NCI-H345 treated with DMSO at 0.1 percent for 48 hours (cell line): ENCODE measurements at regions not wholly inside any gene's neighbourhood (a gene's known extent, or its start where the extent isn't known, plus 50 kb on each side); places are given as distances from the start of the nearest gene placed in this dataset.

Source experiments
- DNase-seq: peaks from one replicate; lab custom pipeline; 2025; ENCODE audit not compliant: unreplicated experiment; lab: John Stamatoyannopoulos, UW

DNA sequence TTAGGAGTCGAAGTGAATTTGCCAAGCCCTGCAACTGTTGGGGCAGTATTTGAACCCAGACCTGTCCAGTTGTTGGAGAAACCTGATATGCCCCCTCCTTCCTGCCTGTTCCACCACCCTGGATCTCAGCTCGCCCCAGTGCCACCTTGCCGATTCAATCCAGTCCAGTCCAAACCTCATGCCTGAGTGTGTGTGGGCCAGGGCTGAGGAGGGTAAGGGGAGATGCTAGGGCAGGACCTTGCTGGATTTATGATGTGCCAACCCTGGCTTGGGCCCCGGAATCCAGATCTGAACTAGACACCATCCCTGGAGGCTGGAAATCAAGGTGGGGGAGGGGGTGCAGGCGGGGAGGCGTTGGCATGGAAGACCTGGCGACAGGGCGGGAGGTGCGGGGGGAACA, 98.9 kb upstream of the WNT4 start:
- no peak for DNase-seq

DNA sequence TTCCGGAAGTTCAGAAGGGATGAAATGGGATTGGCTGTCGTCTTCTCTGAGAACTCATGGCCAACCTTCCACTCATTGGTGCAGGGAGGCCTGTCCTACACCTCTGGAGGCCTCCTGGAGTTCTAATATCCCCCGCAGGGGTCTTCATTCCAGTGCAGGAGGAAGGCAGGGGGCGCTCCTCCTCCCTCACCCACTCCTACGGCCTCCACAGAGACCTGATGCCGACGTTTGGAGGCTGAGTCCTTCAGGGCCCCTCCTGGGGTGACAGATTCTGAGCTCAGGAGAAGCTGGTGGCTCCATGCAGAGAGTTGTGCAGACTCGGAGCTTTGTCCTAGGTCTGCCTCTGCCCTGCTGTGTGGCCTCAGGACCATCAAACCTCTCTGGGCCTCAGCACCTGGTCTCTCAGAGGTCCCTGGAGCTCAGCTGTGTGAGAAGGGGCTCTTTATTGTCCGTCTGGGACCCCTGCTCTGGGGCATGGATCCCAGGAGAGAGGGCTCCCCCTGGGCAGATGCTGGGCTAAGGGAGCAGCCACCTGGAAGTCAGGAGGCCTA, 102.3 kb upstream of the WNT4 start:
- DNase-seq: no peak

DNA sequence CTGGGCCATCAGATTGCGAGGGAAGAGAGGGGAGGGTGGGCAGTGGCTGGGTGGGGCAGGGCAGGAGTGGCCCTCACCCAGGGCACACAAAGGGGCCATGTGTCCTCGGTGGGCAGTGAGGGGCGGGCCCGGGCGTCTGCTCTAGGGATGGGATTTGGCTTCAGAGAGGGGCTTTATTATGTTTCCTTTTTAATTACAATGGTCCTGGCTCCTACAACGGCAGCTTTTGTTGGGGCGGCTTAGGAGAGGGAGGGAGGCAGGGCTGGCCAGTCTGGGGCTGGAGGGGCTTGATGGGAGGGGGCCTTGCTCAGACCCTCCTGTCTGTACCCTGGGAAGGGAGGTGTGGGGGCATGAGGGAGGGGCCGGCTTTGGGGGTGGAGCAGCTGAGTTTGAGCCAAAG, 102.8 kb upstream of the WNT4 start:
- no peak for DNase-seq

DNA sequence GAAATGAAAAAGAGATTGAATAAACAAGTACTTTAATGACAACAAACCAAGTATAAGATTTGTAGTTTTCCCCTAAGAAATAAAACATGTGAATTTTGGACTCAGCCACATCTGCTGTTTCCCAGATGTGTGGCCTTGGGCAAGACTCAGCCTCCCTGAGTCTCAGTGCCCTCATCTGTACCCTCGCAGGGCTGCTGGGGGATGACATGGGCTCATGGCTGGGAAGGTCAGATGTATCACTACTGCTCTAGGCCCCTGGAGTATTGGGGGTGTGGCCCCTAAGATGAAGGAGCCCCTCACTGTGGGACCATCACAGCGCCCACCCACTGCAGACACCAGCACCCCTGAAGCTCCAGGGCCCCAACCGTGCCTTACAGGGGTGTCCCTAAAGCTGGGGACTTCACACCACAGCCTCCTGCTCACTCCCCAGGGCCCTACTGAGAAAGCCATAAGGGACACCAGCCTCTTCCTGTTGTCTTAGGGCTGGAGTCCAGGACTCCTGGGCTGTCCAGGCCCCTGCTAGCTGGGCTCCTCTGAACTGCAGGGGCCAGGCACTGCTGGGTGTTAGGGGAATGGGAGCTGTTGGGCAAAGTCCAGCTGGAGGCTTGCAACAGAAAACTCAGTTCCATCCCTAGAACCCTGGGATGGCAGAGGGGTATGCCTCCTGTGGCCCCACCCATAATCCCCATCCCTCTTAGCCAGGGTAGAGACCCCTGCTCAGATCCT, 104.0 kb upstream of the WNT4 start:
- no peak for DNase-seq

DNA sequence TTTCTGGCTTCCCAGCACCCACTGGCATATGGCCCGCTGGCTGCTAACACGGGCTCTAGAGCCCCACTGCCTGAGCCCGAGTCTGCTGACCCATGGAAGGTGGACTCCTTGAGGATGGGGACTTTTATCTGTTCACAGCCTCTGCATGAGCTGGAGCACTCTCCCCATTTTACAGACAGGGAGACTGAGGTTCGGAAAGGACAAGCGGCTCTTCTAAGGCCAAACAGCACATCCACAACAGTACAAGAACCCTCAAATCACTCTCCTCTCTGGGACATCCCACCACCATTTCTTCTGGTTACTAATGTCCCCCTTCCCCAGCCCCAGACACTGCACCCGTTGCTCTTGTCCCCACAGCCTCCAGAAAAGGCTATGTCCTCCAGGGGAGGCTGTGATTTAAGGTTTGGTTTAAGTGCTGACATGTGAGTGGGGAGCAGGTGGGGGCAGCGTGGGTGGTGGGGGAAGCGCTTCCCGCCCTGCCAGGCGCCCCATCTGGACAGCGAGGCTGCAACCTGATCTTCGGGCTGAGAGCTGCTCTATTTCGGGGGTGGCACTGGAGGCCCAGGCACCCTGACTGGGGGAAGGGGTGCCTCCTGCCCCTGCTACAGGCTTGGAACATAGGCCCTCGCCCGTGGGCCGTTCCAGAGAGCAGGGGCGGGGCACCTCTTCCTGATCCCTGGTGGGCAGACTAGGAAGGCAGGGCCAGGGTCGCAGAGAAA, 104.8 kb upstream of the WNT4 start:
- no peak for DNase-seq

DNA sequence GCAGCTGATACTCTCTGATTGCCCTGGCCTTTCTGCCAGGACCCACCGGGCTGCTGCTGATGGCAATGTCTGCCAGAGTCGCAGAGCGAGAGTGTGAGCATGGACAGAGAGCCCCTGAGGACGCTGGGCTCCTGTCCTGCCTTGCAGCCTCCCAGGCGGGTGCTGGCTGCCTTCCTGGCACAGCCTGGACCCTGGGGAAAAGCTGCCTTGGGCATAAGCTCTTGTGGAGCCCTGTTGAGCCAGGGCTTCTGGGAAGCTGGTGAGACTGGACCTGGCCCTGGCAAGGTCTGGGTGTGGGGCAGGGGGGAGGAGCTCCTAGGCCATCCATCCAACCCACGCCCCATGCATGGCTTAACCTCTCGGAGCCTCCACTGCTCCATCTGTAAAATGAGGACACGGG, 105.8 kb upstream of the WNT4 start:
- no peak for DNase-seq

DNA sequence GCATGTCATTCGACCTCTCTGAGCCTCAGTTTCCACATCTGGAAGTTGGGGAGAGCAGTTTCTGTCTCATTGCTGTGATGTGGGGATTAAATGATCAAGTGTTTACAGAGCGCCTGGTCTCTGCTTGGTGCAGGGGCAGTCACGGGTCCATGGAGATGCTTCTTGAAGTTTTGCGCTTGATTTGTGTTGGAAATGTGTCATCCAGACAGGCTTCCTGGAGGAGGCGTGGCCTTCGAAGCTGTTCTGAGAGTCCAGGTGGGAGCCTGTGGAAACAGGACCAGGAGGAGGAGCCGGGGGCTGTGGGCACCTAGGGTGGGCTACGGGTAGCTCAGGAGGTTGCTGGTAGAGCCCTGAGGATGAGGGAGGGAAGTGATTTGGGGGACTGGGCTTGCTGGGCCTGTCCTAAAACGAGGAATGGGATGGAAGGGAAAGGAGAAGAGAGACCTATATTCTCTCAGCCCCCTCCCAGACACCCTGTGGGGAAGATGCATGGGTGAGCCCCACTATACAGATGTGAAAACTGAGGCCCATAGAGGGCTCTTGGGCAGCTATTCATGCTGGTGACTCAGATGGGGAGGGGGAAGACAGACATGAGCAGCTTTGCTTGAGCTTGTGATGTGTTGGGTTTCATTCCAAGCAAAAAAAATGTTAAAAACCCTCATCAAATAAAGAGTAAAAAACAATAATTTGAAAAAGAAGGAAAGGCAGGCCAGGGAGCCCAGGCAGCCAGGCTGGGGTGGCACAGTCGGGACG, 107.2 kb upstream of the WNT4 start:
- no peak for DNase-seq

DNA sequence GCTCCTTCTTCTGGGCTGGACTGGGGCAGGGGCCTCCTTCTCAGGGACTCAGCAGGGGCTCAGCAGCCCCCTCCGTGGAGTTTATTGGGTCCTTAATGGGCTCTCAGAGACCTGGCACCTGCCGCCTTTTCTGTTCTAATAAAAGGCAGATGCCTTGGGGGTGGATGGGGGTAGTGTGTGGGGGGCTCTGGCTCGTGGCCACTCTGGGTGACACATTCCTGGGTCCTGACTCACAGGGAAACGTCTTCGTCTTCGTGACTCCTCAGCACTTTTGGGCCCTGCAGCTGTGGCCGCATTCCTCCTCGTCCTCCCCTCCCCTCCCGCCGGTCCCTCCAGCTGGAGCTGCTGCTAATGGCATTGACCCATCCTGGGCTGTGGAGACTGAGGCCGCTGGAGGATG, 107.8 kb upstream of the WNT4 start:
- no peak for DNase-seq

DNA sequence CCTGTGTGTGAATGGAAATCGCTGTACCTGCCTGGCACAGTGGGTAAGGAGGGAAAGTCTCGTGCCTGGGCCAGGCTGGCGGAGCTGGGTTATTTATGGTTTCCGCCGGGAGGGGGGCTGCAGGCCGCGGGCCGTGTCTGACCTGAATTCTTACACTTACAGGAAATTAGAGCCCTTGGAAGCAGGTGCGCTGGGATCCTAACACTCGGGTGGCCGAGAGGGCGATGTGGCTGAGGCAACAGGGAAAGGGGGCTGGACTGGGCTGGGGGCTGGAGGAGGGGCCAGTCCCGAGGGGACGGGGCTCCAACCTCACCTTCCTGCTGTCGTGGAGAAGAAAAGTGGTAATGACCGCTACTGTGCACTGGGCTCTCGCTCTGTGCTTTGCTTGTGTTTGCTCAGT, 109.4 kb upstream of the WNT4 start:
- no peak for DNase-seq

DNA sequence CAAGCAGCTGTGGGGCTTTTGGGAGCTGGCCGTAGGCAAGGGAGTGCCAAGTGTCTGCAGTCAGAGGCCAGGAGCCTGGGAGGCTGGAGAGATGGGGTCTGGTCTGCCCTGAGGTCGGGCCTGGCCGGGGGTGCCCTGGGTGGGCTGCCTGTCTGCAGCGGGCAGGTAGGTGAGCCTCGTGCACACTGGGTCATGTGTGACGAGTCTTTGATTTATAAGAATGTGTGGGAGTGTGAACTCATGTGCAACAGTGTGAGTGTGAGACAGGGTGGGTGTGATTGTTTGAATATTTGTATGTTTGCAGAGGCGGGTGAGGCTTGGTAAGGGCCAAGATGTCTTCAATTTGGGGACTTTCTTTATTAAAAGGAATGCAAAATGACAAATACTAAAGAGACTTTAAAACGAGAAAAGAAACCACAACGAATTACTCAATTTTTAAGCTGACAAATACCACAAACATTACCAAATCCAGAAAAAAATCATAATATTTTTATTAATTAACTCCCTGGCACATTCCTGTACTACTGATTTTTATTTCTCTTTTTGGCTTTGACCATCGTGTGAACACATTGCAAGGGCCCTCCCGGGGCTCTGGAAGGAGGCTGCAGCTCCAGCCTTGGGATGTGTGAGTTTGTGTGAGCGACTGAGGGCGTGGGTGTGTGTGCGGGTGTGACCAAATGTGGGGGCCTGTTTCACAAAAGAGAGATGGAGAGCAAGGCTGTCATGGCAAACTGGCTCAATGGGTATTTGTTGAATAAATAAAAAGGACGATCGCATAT, 110.3 kb upstream of the WNT4 start:
- DNase-seq: no peak

DNA sequence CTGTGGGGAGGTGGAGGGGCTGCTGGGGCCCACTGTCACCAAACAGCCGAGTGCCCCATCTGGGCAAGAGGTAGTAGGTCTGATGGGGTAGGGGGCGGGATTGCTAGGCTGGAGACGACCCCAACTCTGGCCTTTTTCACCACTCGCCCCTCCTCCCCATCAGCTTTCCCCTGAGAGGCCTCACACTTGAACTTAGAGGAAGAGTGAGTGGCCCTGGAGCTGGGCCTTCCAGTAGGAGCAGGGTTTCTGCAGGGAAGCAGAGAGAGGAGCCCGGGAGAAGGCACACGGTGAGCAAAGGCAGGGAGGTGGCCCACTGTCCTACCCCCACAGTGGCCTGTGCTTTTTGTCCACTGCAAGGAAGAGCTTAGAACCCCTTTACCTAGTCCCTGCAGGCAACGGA, 111.9 kb upstream of the WNT4 start:
- DNase-seq: no peak

DNA sequence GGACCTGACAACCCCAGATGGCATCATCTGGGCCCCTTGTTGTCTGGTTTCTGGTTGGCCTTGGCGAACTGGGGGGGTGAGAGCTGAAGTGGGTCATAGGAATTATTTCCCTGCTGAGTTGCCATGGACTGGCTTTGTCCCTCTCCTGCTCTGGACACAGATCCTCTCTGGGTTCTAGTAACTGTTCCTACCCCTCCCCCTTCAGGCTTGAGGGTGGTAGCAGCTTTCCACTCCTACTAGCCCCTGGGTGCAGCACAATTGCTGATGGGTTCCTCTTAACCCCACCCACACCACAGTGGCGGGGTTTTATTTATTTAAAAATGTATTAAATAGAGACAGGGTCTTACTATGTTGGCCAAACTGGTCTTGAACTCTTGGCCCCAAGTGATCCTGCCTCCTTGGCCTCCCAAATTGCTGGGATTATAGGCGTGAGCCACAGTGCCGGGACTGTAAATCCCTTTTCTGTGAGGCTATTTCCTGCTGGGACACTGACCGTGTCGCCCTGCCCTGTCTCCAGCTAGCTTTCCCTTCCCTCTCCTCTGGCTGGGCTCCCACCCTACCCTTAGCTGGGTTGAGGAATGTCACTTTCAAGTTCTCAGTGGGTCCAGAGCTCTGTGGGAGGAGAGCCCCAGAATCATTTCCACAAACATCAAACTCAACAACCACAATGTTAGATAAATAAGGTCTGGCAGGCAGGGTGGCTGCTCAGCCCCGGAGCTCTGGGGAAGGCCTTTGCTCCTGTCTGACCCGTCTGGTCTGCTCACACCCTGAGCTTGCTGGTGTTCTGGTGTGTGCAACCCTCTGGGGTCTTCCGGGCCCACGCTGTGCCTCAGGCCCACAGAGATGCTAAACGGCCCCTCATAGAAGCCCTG, 112.7 kb upstream of the WNT4 start:
- DNase-seq: no peak

DNA sequence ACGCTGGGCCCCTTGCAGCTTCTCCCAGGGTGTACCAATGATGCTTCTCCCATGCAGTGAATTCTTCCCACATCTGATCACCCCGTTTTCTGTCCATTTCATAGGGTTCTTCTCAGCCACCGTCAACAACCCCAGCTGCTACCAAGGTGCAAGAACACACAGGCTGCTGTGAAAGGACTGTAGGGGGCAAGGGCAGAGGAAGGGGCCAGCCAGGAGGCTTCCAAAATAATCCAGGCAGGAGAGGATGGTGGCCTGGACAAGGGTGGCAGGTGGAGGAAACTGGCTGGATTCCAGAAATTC, 113.3 kb upstream of the WNT4 start:
- DNase-seq: no peak

DNA sequence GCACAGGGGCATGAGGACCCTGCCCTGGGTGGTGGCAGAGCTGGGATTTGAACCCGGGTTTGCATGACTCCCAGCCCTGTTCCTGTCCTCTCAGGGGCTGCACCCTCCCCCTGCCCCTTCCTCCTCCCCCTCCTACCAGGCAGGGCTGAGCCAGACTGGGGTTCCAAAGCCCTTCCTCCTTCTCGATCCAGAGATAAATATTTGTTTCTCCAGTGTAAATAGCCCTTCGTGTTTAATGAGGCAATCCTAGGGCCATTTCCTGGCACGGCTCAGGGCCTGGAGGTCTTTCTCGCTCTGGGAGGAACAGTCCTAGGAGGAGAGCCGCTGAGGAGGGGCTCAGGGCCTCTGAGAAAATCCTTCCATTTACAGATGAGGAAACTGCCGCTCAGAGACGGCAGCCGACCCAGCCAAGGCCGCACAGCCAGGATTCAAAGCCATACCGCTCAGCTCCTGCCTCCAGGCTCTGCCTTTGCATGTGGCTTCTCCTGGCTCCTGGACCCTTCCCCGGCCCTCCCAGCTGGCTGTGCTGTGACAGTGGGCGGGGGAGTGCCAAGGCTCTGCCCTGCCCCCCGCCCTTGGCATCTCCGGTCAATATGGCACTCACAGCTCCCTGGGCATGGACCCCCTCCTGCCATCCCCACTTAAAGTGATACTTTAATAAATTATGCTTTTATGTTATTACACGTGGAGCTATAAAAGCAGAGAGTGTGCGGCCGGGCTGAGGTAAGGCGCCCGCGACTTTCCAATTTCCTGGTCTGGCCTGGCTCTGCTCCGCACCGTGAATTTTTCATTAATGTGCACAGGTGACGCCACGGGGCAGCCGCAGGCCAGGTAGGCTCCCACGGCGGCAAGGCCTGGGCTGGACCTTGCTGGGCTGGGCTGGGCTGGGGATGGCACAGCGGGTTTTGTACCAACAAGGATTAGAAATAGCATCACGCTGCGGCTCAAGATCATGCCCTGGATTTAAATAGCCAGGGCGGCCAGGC, 114.7 kb upstream of the WNT4 start:
- no peak for DNase-seq

DNA sequence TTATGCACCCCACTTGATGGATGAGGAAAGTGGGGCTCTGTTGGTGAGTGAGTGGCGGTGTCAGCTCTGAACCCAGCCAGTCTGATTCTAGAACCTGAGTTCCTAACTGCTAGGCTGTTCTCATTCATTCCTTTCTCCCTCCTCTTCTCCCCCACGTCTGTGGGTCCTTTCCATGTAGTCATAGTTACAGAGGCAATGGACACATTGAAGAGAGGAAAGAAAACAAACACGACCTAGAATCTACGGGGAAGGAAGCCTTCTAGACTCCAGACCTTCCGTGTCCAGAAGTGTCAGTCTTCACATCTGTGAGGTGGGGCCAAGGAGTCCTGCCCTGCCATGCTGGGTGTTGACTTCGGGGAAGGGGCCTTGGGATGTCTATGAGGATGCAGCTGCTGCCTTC, 115.8 kb upstream of the WNT4 start:
- DNase-seq: no peak

DNA sequence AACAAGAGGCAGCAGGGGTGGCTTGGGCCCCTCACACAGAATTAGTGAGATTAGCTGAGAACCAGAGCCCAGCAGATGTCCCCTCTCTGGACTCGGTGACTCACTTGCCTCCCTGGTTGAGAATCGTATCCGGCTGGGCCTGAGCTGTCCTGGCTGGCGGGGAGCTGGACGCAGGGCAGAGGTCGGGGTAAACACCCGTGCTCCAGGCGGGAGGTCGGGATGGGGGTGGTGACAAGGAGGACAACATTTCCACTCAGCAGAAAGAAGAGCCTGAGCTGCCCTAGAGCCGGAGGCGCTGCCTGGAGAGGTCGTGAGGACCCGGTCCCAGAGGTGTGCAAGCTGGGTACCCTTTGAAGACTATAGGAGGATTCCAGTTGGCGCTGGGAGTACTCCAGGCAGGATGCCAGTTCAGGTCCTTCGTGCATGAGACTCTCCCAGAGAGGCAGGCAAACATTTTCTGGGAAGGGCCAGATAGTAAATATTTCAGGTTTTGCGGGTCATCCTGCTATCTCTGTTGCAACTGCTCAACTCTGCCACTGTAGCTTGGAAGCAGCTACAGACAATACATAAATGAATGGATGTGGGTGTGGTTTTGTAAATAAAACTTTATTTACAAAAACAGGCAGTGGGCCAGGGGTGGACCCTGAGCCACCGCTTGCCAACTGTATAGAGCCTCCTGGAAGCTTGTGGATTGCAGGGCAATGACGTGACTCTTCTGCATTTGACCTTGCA, 116.8 kb upstream of the WNT4 start:
- peak; percentile 13 for DNase-seq

DNA sequence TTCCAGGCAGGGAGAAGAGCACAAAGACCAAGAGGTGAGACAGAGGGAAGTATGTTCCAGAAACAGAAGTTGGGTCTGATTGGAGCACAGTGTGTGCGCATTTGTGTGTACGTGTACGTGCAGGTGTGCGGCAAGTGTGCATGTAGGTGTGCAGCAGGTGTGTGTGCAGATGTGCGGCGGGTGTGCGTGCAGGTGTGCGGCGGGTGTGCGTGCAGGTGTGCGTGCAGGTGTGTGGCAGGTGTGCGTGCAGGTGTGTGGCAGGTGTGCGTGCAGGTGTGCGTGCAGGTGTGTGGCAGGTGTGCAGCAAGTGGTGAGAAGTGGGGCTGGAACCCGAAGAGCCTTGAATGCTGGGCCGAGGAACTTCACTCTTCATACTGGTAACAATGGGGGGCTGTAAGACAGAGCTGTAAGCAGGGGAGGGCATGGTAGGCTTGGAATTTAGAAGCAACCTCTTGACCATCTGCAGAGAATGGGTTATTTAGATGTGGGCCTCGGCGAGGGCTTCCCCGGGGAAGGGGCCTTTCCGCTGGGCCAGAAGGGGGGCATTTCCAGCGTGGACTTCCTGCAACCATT, 118.0 kb upstream of the WNT4 start:
- DNase-seq: no peak

DNA sequence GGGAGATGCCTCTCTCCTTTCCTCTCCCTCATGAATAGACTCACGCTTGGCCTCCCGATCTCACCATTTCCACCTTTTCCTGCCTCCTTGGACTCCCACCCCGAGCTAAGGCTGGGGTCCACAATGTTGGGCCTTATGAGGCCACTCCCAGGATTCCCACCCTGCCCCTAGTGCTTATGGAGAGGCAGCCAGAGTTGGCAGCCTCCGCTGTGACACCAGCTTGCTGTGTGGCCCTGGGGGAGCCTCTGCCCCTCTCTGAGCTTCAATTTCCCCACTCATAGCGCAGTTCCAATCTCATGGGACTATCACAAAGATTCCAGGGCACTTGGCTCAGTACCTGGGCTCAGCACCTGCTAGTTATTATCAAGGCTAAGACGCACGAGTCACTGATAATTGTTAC, 118.7 kb upstream of the WNT4 start:
- no peak for DNase-seq
